ENCODE measurements at regions not wholly inside any gene's neighbourhood (a gene's known extent, or its start where the extent isn't known, plus 50 kb on each side); places are given as distances from the start of the nearest gene placed in this dataset.

DNA sequence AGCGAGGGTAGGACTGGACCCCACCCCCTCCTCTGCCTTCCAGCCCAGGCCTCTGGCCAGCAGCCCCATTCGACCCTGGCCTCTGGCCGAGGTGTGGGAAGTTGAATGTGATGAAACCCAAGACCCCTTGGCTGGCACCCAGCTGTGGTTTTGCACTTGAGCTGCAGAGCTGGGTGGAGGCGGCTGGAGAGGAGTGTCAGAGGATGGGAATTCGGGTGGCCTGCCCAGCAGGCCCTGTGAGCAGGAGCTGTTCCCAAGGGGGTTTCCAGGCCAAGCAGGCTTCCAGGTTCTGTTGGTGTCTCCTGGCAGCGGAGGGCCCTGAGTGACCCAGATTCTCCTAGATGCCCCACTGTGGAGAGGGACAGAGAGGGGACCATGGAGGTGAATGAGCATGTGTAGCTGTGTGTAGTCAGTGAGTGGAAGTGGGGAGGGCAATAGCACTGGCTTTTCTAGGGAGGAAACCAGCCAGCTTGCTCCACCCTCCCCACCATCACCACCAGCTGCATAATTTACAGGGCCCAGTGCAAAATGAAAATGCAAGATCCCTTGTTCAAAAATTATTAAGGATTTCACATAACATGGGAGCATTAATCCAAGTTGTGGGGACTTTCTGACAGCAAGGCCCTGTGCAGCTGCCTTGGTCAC lies 172.2 kb upstream of the HAAO start:
- TF ChIP-seq, protein P1, sequence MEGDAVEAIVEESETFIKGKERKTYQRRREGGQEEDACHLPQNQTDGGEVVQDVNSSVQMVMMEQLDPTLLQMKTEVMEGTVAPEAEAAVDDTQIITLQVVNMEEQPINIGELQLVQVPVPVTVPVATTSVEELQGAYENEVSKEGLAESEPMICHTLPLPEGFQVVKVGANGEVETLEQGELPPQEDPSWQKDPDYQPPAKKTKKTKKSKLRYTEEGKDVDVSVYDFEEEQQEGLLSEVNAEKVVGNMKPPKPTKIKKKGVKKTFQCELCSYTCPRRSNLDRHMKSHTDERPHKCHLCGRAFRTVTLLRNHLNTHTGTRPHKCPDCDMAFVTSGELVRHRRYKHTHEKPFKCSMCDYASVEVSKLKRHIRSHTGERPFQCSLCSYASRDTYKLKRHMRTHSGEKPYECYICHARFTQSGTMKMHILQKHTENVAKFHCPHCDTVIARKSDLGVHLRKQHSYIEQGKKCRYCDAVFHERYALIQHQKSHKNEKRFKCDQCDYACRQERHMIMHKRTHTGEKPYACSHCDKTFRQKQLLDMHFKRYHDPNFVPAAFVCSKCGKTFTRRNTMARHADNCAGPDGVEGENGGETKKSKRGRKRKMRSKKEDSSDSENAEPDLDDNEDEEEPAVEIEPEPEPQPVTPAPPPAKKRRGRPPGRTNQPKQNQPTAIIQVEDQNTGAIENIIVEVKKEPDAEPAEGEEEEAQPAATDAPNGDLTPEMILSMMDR (IDR thresholded peaks at IDR 0.05), result no peak
- no peak for TF ChIP-seq POLR2A (IDR thresholded peaks at IDR 0.05)
